Stimulated activated naive CD4-positive, alpha-beta T cell treated with Interleukin-2 at 50 U/mL for 16 hours (primary cell): ENCODE measurements at regions not wholly inside any gene's neighbourhood (a gene's known extent, or its start where the extent isn't known, plus 50 kb on each side); places are given as distances from the start of the nearest gene placed in this dataset.

Source experiments
- DNase-seq: peaks from one replicate; lab custom pipeline; 2025; lab: John Stamatoyannopoulos, UW

GRCh38 chr21:36532769-36533467 lies 53.0 kb upstream of the CLDN14 start:
- DNase-seq, result no peak

GRCh38 chr21:36533468-36533848 lies 53.5 kb upstream of the CLDN14 start:
- DNase-seq, result no peak

- no peak for DNase-seq
These were observed 54.7 kb upstream of the CLDN14 start for GRCh38 chr21:36534656-36535055.

- no peak for DNase-seq
These were observed 55.8 kb upstream of the CLDN14 start for GRCh38 chr21:36535618-36536241.

- DNase-seq, result no peak
These were observed 58.8 kb upstream of the CLDN14 start for GRCh38 chr21:36538761-36539160.

- DNase-seq, result no peak
These were observed 59.7 kb upstream of the CLDN14 start for GRCh38 chr21:36539434-36540150.

GRCh38 chr21:36540700-36541099 lies 60.8 kb upstream of the CLDN14 start:
- DNase-seq, result no peak

GRCh38 chr21:36541721-36542139 lies 61.8 kb upstream of the CLDN14 start:
- DNase-seq, result no peak

- no peak for DNase-seq
These were observed 62.6 kb upstream of the CLDN14 start for GRCh38 chr21:36542312-36543101.

- no peak for DNase-seq
These were observed 64.0 kb upstream of the CLDN14 start for GRCh38 chr21:36543924-36544323.

GRCh38 chr21:36544545-36544944 lies 64.6 kb upstream of the CLDN14 start:
- no peak for DNase-seq

- no peak for DNase-seq
These were observed 66.0 kb upstream of the CLDN14 start for GRCh38 chr21:36545776-36546511.

GRCh38 chr21:36547464-36547863 lies 67.5 kb upstream of the CLDN14 start:
- no peak for DNase-seq

- no peak for DNase-seq
These were observed 68.9 kb upstream of the CLDN14 start for GRCh38 chr21:36548866-36549265.

GRCh38 chr21:36549470-36549869 lies 69.5 kb upstream of the CLDN14 start:
- no peak for DNase-seq

- DNase-seq, result no peak
These were observed 70.8 kb upstream of the CLDN14 start for GRCh38 chr21:36550761-36551160.

GRCh38 chr21:36551321-36551720 lies 71.4 kb upstream of the CLDN14 start:
- DNase-seq, result no peak

- DNase-seq, result no peak
These were observed 72.0 kb upstream of the CLDN14 start for GRCh38 chr21:36551731-36552433.

- DNase-seq, result no peak
These were observed 72.5 kb upstream of the CLDN14 start for GRCh38 chr21:36552434-36552785.

GRCh38 chr21:36553406-36553805 lies 73.5 kb upstream of the CLDN14 start:
- no peak for DNase-seq
